Epithelial cell of esophagus (primary cell): ENCODE measurements at regions not wholly inside any gene's neighbourhood (a gene's known extent, or its start where the extent isn't known, plus 50 kb on each side); places are given as distances from the start of the nearest gene placed in this dataset.
A peak's percentile ranks its signal among the peaks of the same experiment; 100 is the strongest.

Experiments
- DNase-seq: peaks from one replicate; pipeline ENCODE4 v3.0.0; 2010; ENCODE audit warnings: low read depth
- H3K4me3 ChIP-seq: 2 replicates; pipeline ENCODE4 v1.5.1; 2011; ENCODE audit warnings: mild to moderate bottlenecking, low read length, control low read depth
- CTCF ChIP-seq: IDR thresholded peaks from 2 replicates; pipeline ENCODE4 v1.5.1; 2011; ENCODE audit warnings: low read depth, mild to moderate bottlenecking, low read length, control low read depth, inconsistent platforms; ENCODE audit not compliant: insufficient read depth; ENCODE audit errors: missing control alignments

- no peak overlapping the region for H3K4me3 ChIP-seq
- TF ChIP-seq CTCF = no peak
- no peak for DNase-seq
Measured at GRCh38 chr3:102297072-102297658, 137.7 kb upstream of the ZPLD1 start.

GRCh38 chr3:102299125-102299877, 135.5 kb upstream of the ZPLD1 start:
- DNase-seq = peak; percentile 93
- TF ChIP-seq CTCF = no peak
- no peak overlapping the region for H3K4me3 ChIP-seq

- TF ChIP-seq CTCF = no peak
- no peak for DNase-seq
- no peak overlapping the region for H3K4me3 ChIP-seq
Measured at GRCh38 chr3:102301155-102301880, 133.5 kb upstream of the ZPLD1 start.

GRCh38 chr3:102302020-102302419, 132.8 kb upstream of the ZPLD1 start:
- no peak for DNase-seq
- H3K4me3 ChIP-seq = no peak overlapping the region
- TF ChIP-seq CTCF = no peak

GRCh38 chr3:102304550-102304949, 130.3 kb upstream of the ZPLD1 start:
- no peak for TF ChIP-seq CTCF
- H3K4me3 ChIP-seq = no peak overlapping the region
- no peak for DNase-seq

- DNase-seq = no peak
- TF ChIP-seq CTCF = no peak
- H3K4me3 ChIP-seq = no peak overlapping the region
Measured at GRCh38 chr3:102307442-102307841, 127.4 kb upstream of the ZPLD1 start.

- no peak for DNase-seq
- H3K4me3 ChIP-seq = no peak overlapping the region
- no peak for TF ChIP-seq CTCF
Measured at GRCh38 chr3:102329066-102329465, 105.7 kb upstream of the ZPLD1 start.
